Lower leg skin (tissue), 4 donors: ENCODE measurements at regions not wholly inside any gene's neighbourhood (a gene's known extent, or its start where the extent isn't known, plus 50 kb on each side); places are given as distances from the start of the nearest gene placed in this dataset.

Source experiments
- DNase-seq, 2 donors: peaks; one replicate each; pipeline ENCODE4 v3.0.0-alpha.2; 2019; ENCODE audit warnings: low spot score in 2 of 2
- H3K4me3 ChIP-seq: fragments of 200-600 bp; sonication (generic); 2 replicates; pipeline ENCODE4 v1.5.1; 2017; ENCODE audit warnings: mild to moderate bottlenecking, low read depth; ENCODE audit not compliant: poor library complexity, severe bottlenecking
- CTCF ChIP-seq, 3 donors: fragments of 450-650 bp; IDR thresholded peaks; one replicate each; pipeline ENCODE4 v1.5.1; 2016; ENCODE audit warnings: antibody characterized with exemption in 3 of 3, mild to moderate bottlenecking in 3 of 3, moderate library complexity in 2 of 3
- POLR2A ChIP-seq, 2 donors: fragments of 450-650 bp; IDR thresholded peaks; one replicate each; pipeline ENCODE4 v1.6.1; 2016 to 2017; ENCODE audit warnings: antibody characterized with exemption in 2 of 2, mild to moderate bottlenecking in 1 of 2, moderate library complexity in 1 of 2
- WGBS, 2 donors: methylation state at CpG; one replicate each; pipeline ENCODE4 v1.1.5; 2018; 5-methylcytosine and 5-hydroxymethylcytosine counted together
- intact Hi-C: fragments of 100-400 bp; cut with DNase I; formaldehyde crosslinking; loops from one replicate; pipeline ENCODE4 v1.15.0; 2023; ENCODE audit warnings: low total_unique reads

GRCh38 chr6:53202052-53202451 is 53.4 kb upstream of the GCM1 start:
- DNase-seq = no peak
- intact Hi-C loops = no loop called here
- WGBS, 2 donors = 48 to 59% methylated on average over 1 of the region's 1 CpG
- no peak for TF ChIP-seq POLR2A (IDR thresholded peaks at IDR 0.05)
- TF ChIP-seq CTCF (IDR thresholded peaks at IDR 0.05) = no peak
- no peak overlapping the region for H3K4me3 ChIP-seq

GRCh38 chr6:53201270-53201669 is 52.6 kb upstream of the GCM1 start:
- intact Hi-C loops = no loop called here
- no peak for TF ChIP-seq CTCF (IDR thresholded peaks at IDR 0.05)
- no peak for TF ChIP-seq POLR2A (IDR thresholded peaks at IDR 0.05)
- H3K4me3 ChIP-seq = no peak overlapping the region
- peak in 1 of 2 donors; percentile 42 for DNase-seq

GRCh38 chr6:53199765-53200164 is 51.1 kb upstream of the GCM1 start:
- DNase-seq = no peak
- TF ChIP-seq CTCF (IDR thresholded peaks at IDR 0.05) (no peak), POLR2A (IDR thresholded peaks at IDR 0.05) (no peak)
- intact Hi-C loops = no loop called here
- no peak overlapping the region for H3K4me3 ChIP-seq
- WGBS, 2 donors = 90 to 91% methylated on average over 2 of the region's 2 CpGs

- H3K4me3 ChIP-seq = no peak overlapping the region
- no peak for DNase-seq
- TF ChIP-seq CTCF (IDR thresholded peaks at IDR 0.05) (no peak), POLR2A (IDR thresholded peaks at IDR 0.05) (no peak)
- WGBS, 2 donors = 76 to 86% methylated on average over 5 of the region's 5 CpGs
- intact Hi-C loops = no loop called here
Observed at GRCh38 chr6:53199156-53199555, 50.5 kb upstream of the GCM1 start.
